KMS-11 (cell line): ENCODE measurements at regions not wholly inside any gene's neighbourhood (a gene's known extent, or its start where the extent isn't known, plus 50 kb on each side); places are given as distances from the start of the nearest gene placed in this dataset.
"Not testable (repeated sequence)": the region's sequence is repeated elsewhere in the genome, so short reads cannot be mapped to it uniquely, and the experiment has no call there.

Experiments
- H2AFZ ChIP-seq: fragments of 200-600 bp; sonication (generic); 2 replicates; pipeline ENCODE4 v1.6.1; 2016; ENCODE audit warnings: antibody characterized with exemption, mixed run types, low read depth
- H3K27ac ChIP-seq: fragments of 200-600 bp; sonication (generic); 2 replicates; pipeline ENCODE4 v1.6.1; 2016; ENCODE audit warnings: mild to moderate bottlenecking, mixed run types
- H3K27me3 ChIP-seq: fragments of 200-600 bp; sonication (generic); 2 replicates; pipeline ENCODE4 v1.6.1; 2017; ENCODE audit warnings: mild to moderate bottlenecking, low read depth, mixed run types, moderate library complexity; ENCODE audit not compliant: insufficient read depth
- H3K36me3 ChIP-seq: fragments of 200-600 bp; sonication (generic); 2 replicates; pipeline ENCODE4 v1.6.1; 2017; ENCODE audit warnings: mild to moderate bottlenecking, mixed run types; ENCODE audit not compliant: insufficient read depth
- H3K4me1 ChIP-seq: fragments of 200-600 bp; sonication (generic); 2 replicates; pipeline ENCODE4 v1.6.1; 2016; ENCODE audit warnings: mild to moderate bottlenecking, low read depth, mixed run types; ENCODE audit not compliant: poor library complexity, severe bottlenecking
- H3K4me2 ChIP-seq: fragments of 200-600 bp; sonication (generic); 2 replicates; pipeline ENCODE4 v1.7.0; 2016; ENCODE audit warnings: mild to moderate bottlenecking, mixed run types
- H3K4me3 ChIP-seq: fragments of 200-600 bp; sonication (generic); IDR thresholded peaks from 2 replicates; pipeline ENCODE4 v1.6.1; 2017; ENCODE audit warnings: low read depth, low read length, mixed read lengths; ENCODE audit not compliant: insufficient read depth
- H3K79me2 ChIP-seq: fragments of 200-600 bp; sonication (generic); 2 replicates; pipeline ENCODE4 v1.6.1; 2016; ENCODE audit warnings: low read depth, mixed run types; ENCODE audit not compliant: insufficient read depth
- H3K9ac ChIP-seq: fragments of 200-600 bp; sonication (generic); 2 replicates; pipeline ENCODE4 v1.6.1; 2016; ENCODE audit warnings: mild to moderate bottlenecking, mixed run types
- H4K20me1 ChIP-seq: fragments of 200-600 bp; sonication (generic); 2 replicates; pipeline ENCODE4 v1.6.1; 2016; ENCODE audit warnings: mild to moderate bottlenecking, mixed run types; ENCODE audit not compliant: insufficient read depth
- CTCF ChIP-seq: fragments of 200-600 bp; sonication (generic); conservative IDR thresholded peaks from 2 replicates; pipeline ENCODE4 v1.6.1; 2017; ENCODE audit warnings: low read depth, mild to moderate bottlenecking, antibody characterized with exemption, low read length, moderate library complexity, mixed read lengths

- TF ChIP-seq CTCF, result no peak
- peaks cover 88% of the 10 kb centered on the region for H3K79me2 ChIP-seq
- H3K27me3 ChIP-seq, result no peaks in the 10 kb centered on the region
- H4K20me1 ChIP-seq, result no peaks in the 10 kb centered on the region; the same call in 1 of the 2 replicates
- no peak overlapping the region for H3K4me3 ChIP-seq
- H3K4me2 ChIP-seq, result no peak overlapping the region
- peaks cover 4% of the 10 kb centered on the region for H3K4me1 ChIP-seq
- H2AFZ ChIP-seq, result no peak overlapping the region
- H3K27ac ChIP-seq, result no peak overlapping the region
- H3K9ac ChIP-seq, result no peak overlapping the region
- H3K36me3 ChIP-seq, result no peaks in the 10 kb centered on the region
Measured at GRCh38 chr17:72571813-72572396, 451.1 kb downstream of the SOX9 start.

- Histone ChIP-seq H3K4me2 (no peak overlapping the region), H3K4me1 (peaks cover 3% of the 10 kb centered on the region), H3K4me3 (no peak overlapping the region), H4K20me1 (peaks cover 4% of the 10 kb centered on the region), H2AFZ (no peak overlapping the region), H3K36me3 (no peaks in the 10 kb centered on the region), H3K27me3 (no peaks in the 10 kb centered on the region), H3K27ac (no peak overlapping the region), H3K79me2 (peaks cover 95% of the 10 kb centered on the region), H3K9ac (no peak overlapping the region)
- TF ChIP-seq CTCF, result no peak
Measured at GRCh38 chr17:72572604-72573491, 452.0 kb downstream of the SOX9 start.

DNA sequence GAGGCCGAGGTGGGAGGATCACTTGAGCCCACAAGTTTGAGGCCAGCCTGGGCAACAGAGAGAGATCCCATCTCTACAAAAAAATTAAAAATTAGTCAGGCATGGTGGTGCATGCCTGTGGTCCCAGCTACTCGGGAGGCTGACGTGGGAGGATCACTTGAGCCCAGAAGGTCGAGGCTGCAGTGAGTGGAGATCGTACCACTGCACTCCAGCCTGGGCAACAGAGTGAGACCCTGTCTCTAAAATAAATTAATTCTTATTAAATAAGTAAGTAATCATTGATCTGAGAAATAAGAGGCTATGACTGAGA is 452.6 kb downstream of the SOX9 start:
- H2AFZ ChIP-seq, H3K4me2 ChIP-seq, H3K4me3 ChIP-seq, H3K27me3 ChIP-seq, H3K36me3 ChIP-seq, H3K27ac ChIP-seq, H3K9ac ChIP-seq, H3K4me1 ChIP-seq, H4K20me1 ChIP-seq: not testable (repeated sequence)
- H3K79me2 ChIP-seq, result peaks cover 94% of the 10 kb centered on the region

GRCh38 chr17:72574675-72575510 is 454.1 kb downstream of the SOX9 start:
- Histone ChIP-seq H3K9ac (no peak overlapping the region), H3K79me2 (peaks cover 94% of the 10 kb centered on the region), H3K4me1 (no peaks in the 10 kb centered on the region), H4K20me1 (peaks cover 8% of the 10 kb centered on the region), H2AFZ (no peak overlapping the region), H3K36me3 (no peaks in the 10 kb centered on the region), H3K4me2 (no peak overlapping the region), H3K27me3 (no peaks in the 10 kb centered on the region), H3K27ac (no peak overlapping the region), H3K4me3 (no peak overlapping the region)
- no peak for TF ChIP-seq CTCF
